T-cell (primary cell): ENCODE measurements at regions not wholly inside any gene's neighbourhood (a gene's known extent, or its start where the extent isn't known, plus 50 kb on each side); places are given as distances from the start of the nearest gene placed in this dataset.

Experiments used
- ATAC-seq, 4 experiments: fragments of 200-7000 bp in 3 of 4; fragments of 150-1000 bp in 1 of 4; cut with Tn5 transposase; replicated peaks in 1 of 4; 1 replicate in 3 of 4; 2 replicates in 1 of 4; pipeline ENCODE4 v1.10.0; 2021; ENCODE audit warnings: moderate library complexity in 3 of 4, mild to moderate bottlenecking in 2 of 4, moderate number of reproducible peaks in 1 of 4
- CTCF ChIA-PET, 2 donors: fragments of 300-600 bp; sonication (Branson Sonifier 250); formaldehyde crosslinking; loops; one replicate each; lab custom pipeline; 2022; ENCODE audit warnings: antibody characterized with exemption in 2 of 2; lab: Charles Lee
- POLR2A ChIA-PET, 2 donors: fragments of 300-600 bp; sonication (Branson Sonifier 250); formaldehyde crosslinking; loops; one replicate each; lab custom pipeline; 2022; ENCODE audit warnings: antibody characterized with exemption in 2 of 2; lab: Charles Lee
- DNase-seq, 35 experiments: peaks; one replicate each; pipeline versions ENCODE4 v3.0.0 to v3.0.0-alpha.2; 2013 to 2023
- H3K27ac ChIP-seq: one replicate; pipeline ENCODE4 v1.5.1; 2013; ENCODE audit warnings: low read length
- H3K27me3 ChIP-seq, 2 experiments: replicated peaks in 1 of 2; 1 replicate in 1 of 2; 2 replicates in 1 of 2; pipeline versions ENCODE4 v1.6.1 to v1.7.0; 2013; ENCODE audit warnings: low read length in 1 of 2, mixed read lengths in 1 of 2; ENCODE audit not compliant: control insufficient read depth in 2 of 2, insufficient read depth in 2 of 2; ENCODE audit errors: extremely low read depth in 1 of 2
- H3K36me3 ChIP-seq, 2 donors: 1 replicate in 1 of 2; 2 replicates in 1 of 2; pipeline versions ENCODE4 v1.6.1 to v1.7.0; 2013; ENCODE audit warnings: low read length in 1 of 2; ENCODE audit not compliant: control insufficient read depth in 2 of 2, insufficient read depth in 1 of 2; ENCODE audit errors: extremely low read depth in 1 of 2
- H3K4me1 ChIP-seq, 2 experiments: 1 replicate in 1 of 2; 2 replicates in 1 of 2; pipeline versions ENCODE4 v1.6.1 to v1.7.0; 2013; ENCODE audit warnings: low read length in 2 of 2, mixed read lengths in 1 of 2; ENCODE audit not compliant: insufficient read depth in 2 of 2, control insufficient read depth in 1 of 2; ENCODE audit errors: extremely low read depth in 1 of 2
- H3K4me3 ChIP-seq, 2 donors: 1 replicate in 1 of 2; 2 replicates in 1 of 2; pipeline versions ENCODE4 v1.5.1 to v1.7.0; 2013; ENCODE audit warnings: mild to moderate bottlenecking in 2 of 2, low read length in 1 of 2, moderate library complexity in 1 of 2; ENCODE audit not compliant: control insufficient read depth in 1 of 2; ENCODE audit errors: extremely low read depth in 1 of 2
- H3K9me3 ChIP-seq: 2 replicates; pipeline ENCODE4 v1.7.0; 2013
- H3K27ac Mint-ChIP-seq, 2 donors: one replicate each; pipeline ENCODE4 v1.8.0; 2020 to 2021; ENCODE audit warnings: mild to moderate bottlenecking in 2 of 2, mixed read lengths in 2 of 2
- H3K27me3 Mint-ChIP-seq, 2 donors: one replicate each; pipeline ENCODE4 v1.8.0; 2021 to 2022; ENCODE audit warnings: mixed read lengths in 2 of 2
- H3K36me3 Mint-ChIP-seq: one replicate; pipeline ENCODE4 v1.8.0; 2021; ENCODE audit warnings: mixed read lengths
- H3K4me1 Mint-ChIP-seq, 3 donors: one replicate each; pipeline ENCODE4 v1.8.0; 2020 to 2022; ENCODE audit warnings: mixed read lengths in 3 of 3, mild to moderate bottlenecking in 1 of 3
- H3K4me3 Mint-ChIP-seq, 3 donors: one replicate each; pipeline ENCODE4 v1.8.0; 2020 to 2022; ENCODE audit warnings: mild to moderate bottlenecking in 3 of 3, mixed read lengths in 3 of 3, moderate library complexity in 3 of 3
- H3K9me3 Mint-ChIP-seq, 3 donors: one replicate each; pipeline ENCODE4 v1.8.0; 2020 to 2022; ENCODE audit warnings: mixed read lengths in 3 of 3
- WGBS: methylation state at CpG from one replicate; pipeline ENCODE4 v1.1.5; 2013; ENCODE audit warnings: missing lambda C conversion rate; ENCODE audit not compliant: insufficient coverage; 5-methylcytosine and 5-hydroxymethylcytosine counted together

DNA sequence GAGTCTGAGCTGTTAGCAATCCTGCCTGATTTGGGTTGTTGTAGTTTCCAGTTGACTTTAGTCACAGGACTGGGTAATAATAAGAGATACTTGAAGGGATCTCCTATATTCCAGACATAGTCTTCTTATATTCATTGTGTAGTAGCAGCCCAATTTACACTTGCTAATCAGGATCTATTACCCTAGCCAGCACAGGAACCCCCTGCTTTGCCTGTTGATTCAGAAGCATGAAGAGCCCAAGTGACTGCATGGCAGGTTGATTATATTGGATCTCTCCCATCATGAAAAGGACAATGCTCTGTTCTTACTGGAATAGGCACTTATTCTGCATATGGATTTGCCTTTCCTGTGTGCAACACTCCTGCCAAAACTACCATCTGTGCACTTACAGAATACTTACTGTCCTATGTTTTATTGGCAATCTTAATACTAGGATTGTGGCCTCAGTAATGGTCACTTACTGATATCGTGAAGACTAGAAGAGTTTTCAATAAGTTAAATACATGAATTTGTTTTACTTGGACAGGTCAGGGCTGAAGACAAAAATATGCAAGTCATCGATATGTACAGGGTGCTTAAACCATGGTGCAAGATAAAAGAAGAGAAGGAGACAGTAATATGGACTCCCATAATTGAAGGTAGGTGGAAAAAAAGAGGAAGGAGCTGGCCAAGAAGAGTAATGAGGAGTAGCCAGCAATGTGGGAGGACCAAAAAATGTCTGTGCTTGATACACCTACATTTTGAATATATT is 304.1 kb downstream of the MCTP2 start:
- no peaks in the 10 kb centered on the region for H3K4me1 Mint-ChIP-seq
- peaks cover 11 to 21% of the 10 kb centered on the region in 2 donors for H3K27me3 Mint-ChIP-seq
- H3K4me3 ChIP-seq, result no peak overlapping the region
- H3K4me3 Mint-ChIP-seq, result no peak overlapping the region
- POLR2A ChIA-PET, result no interaction called here
- no peaks in the 10 kb centered on the region for H3K9me3 Mint-ChIP-seq
- 100% methylated on average over 1 of the region's 2 CpGs for WGBS
- no peaks in the 10 kb centered on the region for H3K27me3 ChIP-seq
- DNase-seq, result no peak
- no peak overlapping the region for H3K27ac ChIP-seq
- no peaks in the 10 kb centered on the region for H3K9me3 ChIP-seq
- no peaks in the 10 kb centered on the region for H3K4me1 ChIP-seq
- CTCF ChIA-PET, result no interaction called here
- ATAC-seq, result no peak
- no peaks in the 10 kb centered on the region for H3K36me3 ChIP-seq
- H3K27ac Mint-ChIP-seq, result no peak overlapping the region
- no peaks in the 10 kb centered on the region for H3K36me3 Mint-ChIP-seq

DNA sequence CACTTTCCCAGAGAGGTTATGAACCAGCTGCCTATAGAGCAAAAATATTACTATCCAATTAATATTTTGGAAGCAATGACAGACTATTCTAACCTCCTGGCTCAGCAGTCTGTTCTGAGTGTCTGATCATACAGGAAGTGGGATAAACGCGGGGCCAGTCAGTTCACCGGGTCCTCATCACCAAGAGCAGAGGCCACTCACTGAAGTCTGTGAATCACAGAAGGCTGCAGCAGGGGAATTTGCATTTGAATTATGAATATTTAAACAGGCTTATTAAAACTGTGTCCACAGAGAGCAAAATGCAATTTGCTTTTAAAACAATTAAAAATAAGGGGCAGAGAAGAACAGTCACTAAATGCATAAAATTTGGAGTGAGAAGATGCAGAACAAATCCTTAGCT is 305.2 kb downstream of the MCTP2 start:
- ATAC-seq, result no peak
- no CpG with 5 or more reads among the region's 3 CpGs for WGBS
- no peaks in the 10 kb centered on the region for H3K9me3 Mint-ChIP-seq
- no peak overlapping the region for H3K27ac Mint-ChIP-seq
- ChIA-PET POLR2A (no interaction called here), CTCF (no interaction called here)
- H3K36me3 Mint-ChIP-seq, result no peaks in the 10 kb centered on the region
- H3K27ac ChIP-seq, result no peak overlapping the region
- H3K9me3 ChIP-seq, result no peaks in the 10 kb centered on the region
- H3K4me1 ChIP-seq, result no peaks in the 10 kb centered on the region
- DNase-seq, result no peak
- H3K4me3 Mint-ChIP-seq, result no peak overlapping the region
- peaks cover 10 to 21% of the 10 kb centered on the region in 2 donors for H3K27me3 Mint-ChIP-seq
- H3K27me3 ChIP-seq, result no peaks in the 10 kb centered on the region
- H3K36me3 ChIP-seq, result no peaks in the 10 kb centered on the region
- no peaks in the 10 kb centered on the region for H3K4me1 Mint-ChIP-seq
- H3K4me3 ChIP-seq, result no peak overlapping the region

DNA sequence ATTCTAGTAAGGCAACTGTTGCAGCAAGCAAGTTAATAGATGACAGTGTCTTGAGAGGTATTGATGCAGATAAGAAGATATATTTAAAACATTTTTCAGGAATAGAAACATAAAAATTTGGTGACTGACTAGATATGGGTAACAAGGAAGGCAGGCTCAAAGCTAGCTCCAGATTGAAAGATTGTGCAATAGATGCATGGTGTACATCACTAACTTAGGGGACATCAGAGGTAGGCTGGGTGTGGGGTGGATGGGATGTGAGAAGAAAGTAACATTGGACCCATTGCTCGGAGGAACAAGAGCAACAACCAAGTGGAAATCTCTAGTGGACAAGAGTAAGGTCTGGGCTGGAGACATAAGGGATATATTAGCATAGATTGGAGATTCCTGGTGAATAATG is 306.9 kb downstream of the MCTP2 start:
- no peak overlapping the region for H3K27ac Mint-ChIP-seq
- H3K27ac ChIP-seq, result no peak overlapping the region
- POLR2A ChIA-PET, result no interaction called here
- DNase-seq (no peak), ATAC-seq (no peak)
- H3K4me3 ChIP-seq, result no peak overlapping the region
- H3K4me1 Mint-ChIP-seq, result no peaks in the 10 kb centered on the region
- no peaks in the 10 kb centered on the region for H3K36me3 Mint-ChIP-seq
- H3K4me1 ChIP-seq, result no peaks in the 10 kb centered on the region
- no peaks in the 10 kb centered on the region for H3K9me3 Mint-ChIP-seq
- H3K9me3 ChIP-seq, result no peaks in the 10 kb centered on the region
- no peaks in the 10 kb centered on the region for H3K27me3 ChIP-seq
- 0% methylated on average over 1 of the region's 1 CpG for WGBS
- CTCF ChIA-PET, result no interaction called here
- H3K36me3 ChIP-seq, result no peaks in the 10 kb centered on the region
- no peak overlapping the region for H3K4me3 Mint-ChIP-seq
- peaks cover 10 to 11% of the 10 kb centered on the region in 2 donors for H3K27me3 Mint-ChIP-seq

DNA sequence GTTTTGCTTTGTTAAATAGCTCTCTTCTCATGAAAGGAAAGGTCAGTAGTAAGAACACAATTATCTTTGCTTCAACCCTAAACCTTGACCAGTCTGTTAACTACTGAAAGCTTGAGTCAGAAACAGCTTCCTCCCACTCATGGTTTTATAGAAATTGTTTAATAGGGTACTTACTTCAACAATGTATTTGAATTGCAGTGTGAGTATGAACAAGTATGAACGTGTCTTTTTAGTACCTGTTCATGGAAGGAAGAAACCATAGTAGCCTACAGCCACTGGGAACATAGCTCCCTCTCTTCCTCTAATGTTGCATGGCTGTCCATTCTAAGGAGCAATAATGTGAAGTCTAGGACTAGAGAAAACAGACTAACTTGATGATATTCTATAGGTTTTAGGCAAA is 311.0 kb downstream of the MCTP2 start:
- no peak for ATAC-seq

DNA sequence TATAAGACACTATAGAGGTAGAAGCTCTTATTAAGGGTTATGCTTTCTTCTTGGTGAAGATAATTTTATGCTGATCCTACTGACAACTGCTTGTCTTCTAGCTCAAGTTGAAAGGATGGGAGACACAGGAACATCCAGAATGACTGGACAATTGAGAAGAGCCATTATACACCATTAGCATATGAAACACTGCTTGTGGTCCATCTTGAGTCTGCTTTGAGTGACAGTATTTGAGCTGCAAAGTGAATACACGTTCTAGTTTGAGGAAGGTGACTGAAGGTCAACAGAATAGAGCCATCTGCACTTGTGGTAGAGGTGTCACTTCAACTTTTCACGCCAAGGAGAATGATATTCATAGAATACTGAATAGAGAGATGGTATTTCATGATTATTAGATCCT is 315.4 kb downstream of the MCTP2 start:
- Histone ChIP-seq H3K9me3 (no peaks in the 10 kb centered on the region), H3K4me3 (no peak overlapping the region), H3K27me3 (peaks cover 0 to 2% of the 10 kb centered on the region in 2 experiments), H3K27ac (no peak overlapping the region), H3K4me1 (no peaks in the 10 kb centered on the region), H3K36me3 (no peaks in the 10 kb centered on the region)
- DNase-seq, result no peak
- no peak overlapping the region for H3K27ac Mint-ChIP-seq
- H3K4me3 Mint-ChIP-seq, result no peak overlapping the region
- H3K4me1 Mint-ChIP-seq, result no peaks in the 10 kb centered on the region
- no peak for ATAC-seq
- H3K36me3 Mint-ChIP-seq, result no peaks in the 10 kb centered on the region
- H3K9me3 Mint-ChIP-seq, result no peaks in the 10 kb centered on the region
- ChIA-PET POLR2A (no interaction called here), CTCF (interaction anchor here in 1 of 2 donors (0.6 to 1.0 kb wide), 2 partner anchors 415 to 787 kb away, joined by 3 read pairs; no protein-coding TSS in a partner anchor)
- H3K27me3 Mint-ChIP-seq, result peaks cover 3 to 12% of the 10 kb centered on the region in 2 donors
- no CpG with 5 or more reads among the region's 2 CpGs for WGBS

More for the DNA sequence above, 311.0 kb downstream of the MCTP2 start:
- ChIA-PET POLR2A (no interaction called here), CTCF (no interaction called here)
- Mint-ChIP-seq H3K36me3 (no peaks in the 10 kb centered on the region), H3K27me3 (peaks cover 6 to 16% of the 10 kb centered on the region in 2 donors), H3K4me1 (no peaks in the 10 kb centered on the region), H3K9me3 (no peaks in the 10 kb centered on the region), H3K27ac (no peak overlapping the region), H3K4me3 (no peak overlapping the region)
- Histone ChIP-seq H3K4me1 (no peaks in the 10 kb centered on the region), H3K4me3 (no peak overlapping the region), H3K27me3 (peaks cover 0 to 2% of the 10 kb centered on the region in 2 experiments), H3K9me3 (no peaks in the 10 kb centered on the region), H3K36me3 (no peaks in the 10 kb centered on the region), H3K27ac (no peak overlapping the region)
- DNase-seq, result no peak
- WGBS, result no CpG with 5 or more reads among the region's 1 CpG

DNA sequence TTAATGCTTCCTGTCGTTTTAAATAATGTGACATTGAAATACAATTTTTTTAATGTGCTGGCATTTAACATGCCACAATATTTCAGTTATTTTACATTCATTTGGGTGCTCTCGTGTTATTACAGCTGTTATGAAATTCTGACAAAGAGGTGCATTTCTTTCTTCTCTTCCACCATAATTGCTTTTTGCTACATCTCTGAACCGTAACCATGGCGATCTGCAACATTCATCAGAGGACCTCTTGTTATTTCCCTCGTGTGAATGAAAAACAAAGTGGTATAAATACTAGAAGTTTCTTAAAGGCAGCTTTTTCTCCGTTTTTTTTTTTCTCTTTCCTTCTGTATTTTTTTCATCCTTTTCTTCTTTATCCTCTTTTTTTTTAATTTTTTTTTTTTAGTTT is 316.4 kb downstream of the MCTP2 start:
- CTCF ChIA-PET, result interaction anchor here (0.6 to 1.0 kb wide), 3 partner anchors 21 to 786 kb away, joined by 3 read pairs; no protein-coding TSS in a partner anchor

More for the DNA sequence above, 316.4 kb downstream of the MCTP2 start:
- POLR2A ChIA-PET, result no interaction called here
- no peak for ATAC-seq
- no peak overlapping the region for H3K4me3 Mint-ChIP-seq
- H3K9me3 ChIP-seq, result no peaks in the 10 kb centered on the region
- peaks cover 10 to 18% of the 10 kb centered on the region in 2 donors for H3K27me3 Mint-ChIP-seq
- no peaks in the 10 kb centered on the region for H3K4me1 Mint-ChIP-seq
- no peaks in the 10 kb centered on the region for H3K9me3 Mint-ChIP-seq
- no peaks in the 10 kb centered on the region for H3K4me1 ChIP-seq
- no peak overlapping the region for H3K4me3 ChIP-seq
- WGBS, result 71% methylated on average over 1 of the region's 6 CpGs
- no peaks in the 10 kb centered on the region for H3K36me3 ChIP-seq
- no peak overlapping the region for H3K27ac Mint-ChIP-seq
- H3K27ac ChIP-seq, result no peak overlapping the region
- no peaks in the 10 kb centered on the region for H3K36me3 Mint-ChIP-seq
- no peak for DNase-seq
- peaks cover 0 to 2% of the 10 kb centered on the region in 2 experiments for H3K27me3 ChIP-seq
